KOPT-K1 (cell line): ENCODE measurements at regions not wholly inside any gene's neighbourhood (a gene's known extent, or its start where the extent isn't known, plus 50 kb on each side); places are given as distances from the start of the nearest gene placed in this dataset.

Experiments used
- H3K27ac ChIP-seq: fragments of 200-600 bp; sonication (generic); 2 replicates; pipeline ENCODE4 v1.5.1; 2016; ENCODE audit warnings: antibody characterized with exemption, mild to moderate bottlenecking, low read depth, low read length; ENCODE audit not compliant: poor library complexity, severe bottlenecking
- H3K36me3 ChIP-seq: fragments of 200-600 bp; sonication (generic); 2 replicates; pipeline ENCODE4 v1.5.1; 2017; ENCODE audit warnings: antibody characterized with exemption, mild to moderate bottlenecking, low read length, moderate library complexity; ENCODE audit not compliant: insufficient read depth
- H3K9me3 ChIP-seq: fragments of 200-600 bp; sonication (generic); 2 replicates; pipeline ENCODE4 v1.5.1; 2017; ENCODE audit warnings: antibody characterized with exemption, low read length, mild to moderate bottlenecking; ENCODE audit not compliant: insufficient read depth, poor library complexity, severe bottlenecking

GRCh38 chr4:38213083-38213805 is 253.0 kb downstream of the PTTG2 start:
- Histone ChIP-seq H3K27ac (no peak overlapping the region), H3K36me3 (no peaks in the 10 kb centered on the region), H3K9me3 (no peaks in the 10 kb centered on the region)

- Histone ChIP-seq H3K9me3 (no peaks in the 10 kb centered on the region), H3K36me3 (no peaks in the 10 kb centered on the region), H3K27ac (no peak overlapping the region)
Observed at GRCh38 chr4:38222892-38223291, 262.7 kb downstream of the PTTG2 start.

GRCh38 chr4:38223306-38223705 is 263.1 kb downstream of the PTTG2 start:
- Histone ChIP-seq H3K36me3 (no peaks in the 10 kb centered on the region), H3K27ac (no peak overlapping the region), H3K9me3 (no peaks in the 10 kb centered on the region)

- no peaks in the 10 kb centered on the region for H3K36me3 ChIP-seq
- H3K9me3 ChIP-seq = no peaks in the 10 kb centered on the region
- H3K27ac ChIP-seq = no peak overlapping the region
Observed at GRCh38 chr4:38223782-38224236, 263.6 kb downstream of the PTTG2 start.

GRCh38 chr4:38224850-38225249 is 264.7 kb downstream of the PTTG2 start:
- H3K9me3 ChIP-seq = no peaks in the 10 kb centered on the region
- no peaks in the 10 kb centered on the region for H3K36me3 ChIP-seq
- no peak overlapping the region for H3K27ac ChIP-seq

GRCh38 chr4:38226170-38226569 is 266.0 kb downstream of the PTTG2 start:
- Histone ChIP-seq H3K9me3 (no peaks in the 10 kb centered on the region), H3K27ac (no peak overlapping the region)

GRCh38 chr4:38230121-38230801 is 270.1 kb downstream of the PTTG2 start:
- Histone ChIP-seq H3K27ac (no peak overlapping the region), H3K36me3 (no peaks in the 10 kb centered on the region), H3K9me3 (no peaks in the 10 kb centered on the region)

More at GRCh38 chr4:38226170-38226569, 266.0 kb downstream of the PTTG2 start:
- no peaks in the 10 kb centered on the region for H3K36me3 ChIP-seq

- no peaks in the 10 kb centered on the region for H3K36me3 ChIP-seq
- no peaks in the 10 kb centered on the region for H3K9me3 ChIP-seq
- H3K27ac ChIP-seq = no peak overlapping the region
Observed at GRCh38 chr4:38230821-38231563, 270.8 kb downstream of the PTTG2 start.

GRCh38 chr4:38231626-38232025 is 271.4 kb downstream of the PTTG2 start:
- Histone ChIP-seq H3K9me3 (no peaks in the 10 kb centered on the region), H3K36me3 (no peaks in the 10 kb centered on the region), H3K27ac (no peak overlapping the region)

GRCh38 chr4:38232741-38233140 is 272.5 kb downstream of the PTTG2 start:
- no peak overlapping the region for H3K27ac ChIP-seq
- H3K9me3 ChIP-seq = no peaks in the 10 kb centered on the region
- H3K36me3 ChIP-seq = no peaks in the 10 kb centered on the region

GRCh38 chr4:38233727-38234480 is 273.7 kb downstream of the PTTG2 start:
- Histone ChIP-seq H3K9me3 (no peaks in the 10 kb centered on the region), H3K36me3 (no peaks in the 10 kb centered on the region), H3K27ac (no peak overlapping the region)

- Histone ChIP-seq H3K9me3 (no peaks in the 10 kb centered on the region), H3K27ac (no peak overlapping the region)
Observed at GRCh38 chr4:38235354-38235753, 275.2 kb downstream of the PTTG2 start.

GRCh38 chr4:38236003-38236402 is 275.8 kb downstream of the PTTG2 start:
- Histone ChIP-seq H3K27ac (no peak overlapping the region), H3K9me3 (no peaks in the 10 kb centered on the region), H3K36me3 (no peaks in the 10 kb centered on the region)

More at GRCh38 chr4:38235354-38235753, 275.2 kb downstream of the PTTG2 start:
- no peaks in the 10 kb centered on the region for H3K36me3 ChIP-seq

GRCh38 chr4:38236503-38236902 is 276.3 kb downstream of the PTTG2 start:
- no peak overlapping the region for H3K27ac ChIP-seq
- H3K9me3 ChIP-seq = no peaks in the 10 kb centered on the region
- no peaks in the 10 kb centered on the region for H3K36me3 ChIP-seq

GRCh38 chr4:38237139-38237538 is 276.9 kb downstream of the PTTG2 start:
- no peaks in the 10 kb centered on the region for H3K36me3 ChIP-seq
- no peak overlapping the region for H3K27ac ChIP-seq

More at GRCh38 chr4:38237139-38237538, 276.9 kb downstream of the PTTG2 start:
- H3K9me3 ChIP-seq = no peaks in the 10 kb centered on the region
